ENCODE measurements at regions not wholly inside any gene's neighbourhood (a gene's known extent, or its start where the extent isn't known, plus 50 kb on each side); places are given as distances from the start of the nearest gene placed in this dataset.

GRCh38 chr7:115462301-115463015 is 540.6 kb downstream of the MDFIC start:
- TF ChIP-seq EZH2 (IDR thresholded peaks at IDR 0.05; ENCODE audit: insufficient read depth, poor library complexity, severe bottlenecking) (no peak), EZH2phosphoT487 (IDR thresholded peaks at IDR 0.05; ENCODE audit: insufficient read depth, low read depth) (no peak)

All from GM23248 (cell line).